Amniotic stem cell (primary cell): ENCODE measurements at regions not wholly inside any gene's neighbourhood (a gene's known extent, or its start where the extent isn't known, plus 50 kb on each side); places are given as distances from the start of the nearest gene placed in this dataset.

Source experiments
- DNase-seq: peaks from one replicate; lab custom pipeline; 2025; lab: John Stamatoyannopoulos, UW

DNA sequence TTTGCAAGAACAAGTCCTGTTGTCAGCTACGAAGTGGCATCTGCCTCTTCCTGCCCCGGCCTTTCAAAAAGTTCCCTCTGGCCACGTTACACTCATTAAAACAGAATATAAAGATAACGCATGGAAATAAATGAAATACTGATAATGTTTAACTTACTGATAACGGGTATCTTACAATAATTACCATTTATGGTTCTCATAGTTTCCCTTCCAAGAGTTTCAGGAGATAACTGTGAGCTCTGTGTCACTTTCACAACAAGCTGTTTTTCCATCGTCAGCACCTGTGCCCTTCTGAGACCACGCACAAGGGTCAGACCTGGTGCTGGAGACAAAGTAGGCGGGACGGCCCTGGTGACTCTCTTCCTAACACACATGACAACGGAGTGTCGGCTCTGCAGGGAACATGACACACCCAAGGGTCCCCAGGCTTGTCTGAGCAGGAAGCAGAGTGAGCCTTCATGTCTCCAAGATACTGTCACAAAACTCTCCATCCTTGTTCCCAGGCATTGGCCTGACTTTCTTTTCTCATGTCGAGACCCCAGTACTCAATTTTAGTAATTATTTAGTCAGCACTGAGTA, 86.2 kb upstream of the THBS2 start:
- no peak for DNase-seq

DNA sequence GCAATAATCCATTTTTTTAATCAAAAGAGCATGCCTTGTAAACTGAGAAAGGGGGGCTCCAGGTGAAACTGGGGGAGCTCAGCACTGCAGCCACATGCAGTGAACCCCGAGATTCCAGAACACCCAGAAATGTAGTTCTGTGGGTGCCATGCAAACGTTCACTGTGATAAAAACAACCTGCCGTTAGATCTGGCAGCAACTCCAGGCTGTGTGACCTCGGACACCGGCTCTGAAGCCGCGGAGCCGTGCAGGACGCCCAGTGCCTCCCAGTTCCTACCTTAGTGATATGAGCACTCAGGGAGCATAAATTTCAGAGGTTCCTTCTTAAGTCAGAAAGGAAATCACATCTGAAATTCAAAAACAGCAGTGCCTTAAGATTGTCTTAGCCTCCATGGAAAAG, 85.4 kb upstream of the THBS2 start:
- no peak for DNase-seq

DNA sequence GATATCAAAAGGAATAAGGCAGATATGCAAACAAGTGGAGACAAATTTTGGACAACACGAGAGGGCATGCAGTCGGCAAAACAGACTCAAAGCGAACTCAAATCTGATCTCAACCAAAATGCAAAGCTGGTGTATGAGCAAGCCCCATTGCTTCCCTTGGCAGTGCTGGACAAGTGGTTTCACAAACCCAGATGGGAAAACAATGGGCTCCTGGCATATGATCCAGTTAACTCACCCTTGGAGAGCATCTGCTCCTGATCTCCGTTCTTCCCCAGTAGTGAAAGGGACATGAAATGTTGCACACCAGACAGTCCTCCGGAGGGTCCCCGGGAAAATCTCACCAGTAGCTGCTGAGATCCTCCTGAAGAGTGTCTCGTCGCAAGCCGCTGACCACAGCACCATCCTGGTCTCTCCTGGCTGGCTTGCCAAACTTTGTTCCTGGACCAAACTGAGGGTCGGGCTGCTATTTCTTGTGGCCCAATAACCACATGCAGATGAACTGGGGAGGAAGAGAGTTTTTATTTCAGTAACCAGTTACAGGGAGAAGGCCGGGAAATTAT, 84.3 kb upstream of the THBS2 start:
- DNase-seq = no peak

DNA sequence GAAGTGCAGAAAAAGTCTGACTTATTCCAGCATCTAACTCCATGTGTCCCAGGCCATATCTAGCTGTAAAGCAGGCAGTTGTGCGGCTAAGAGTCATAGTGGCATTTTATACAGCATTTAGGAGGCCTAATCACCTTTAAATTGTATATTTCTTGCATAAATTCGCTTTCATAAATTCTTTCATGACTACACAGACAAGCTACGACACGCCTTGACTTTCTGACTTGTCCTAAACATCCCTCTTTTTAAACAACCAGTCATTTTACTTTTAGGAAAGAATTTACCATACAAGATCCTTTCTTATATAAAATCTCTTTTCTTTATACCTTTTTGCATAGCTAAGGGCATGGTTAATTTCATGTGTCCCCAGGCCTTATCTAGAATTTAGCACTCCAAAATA, 81.7 kb upstream of the THBS2 start:
- no peak for DNase-seq

DNA sequence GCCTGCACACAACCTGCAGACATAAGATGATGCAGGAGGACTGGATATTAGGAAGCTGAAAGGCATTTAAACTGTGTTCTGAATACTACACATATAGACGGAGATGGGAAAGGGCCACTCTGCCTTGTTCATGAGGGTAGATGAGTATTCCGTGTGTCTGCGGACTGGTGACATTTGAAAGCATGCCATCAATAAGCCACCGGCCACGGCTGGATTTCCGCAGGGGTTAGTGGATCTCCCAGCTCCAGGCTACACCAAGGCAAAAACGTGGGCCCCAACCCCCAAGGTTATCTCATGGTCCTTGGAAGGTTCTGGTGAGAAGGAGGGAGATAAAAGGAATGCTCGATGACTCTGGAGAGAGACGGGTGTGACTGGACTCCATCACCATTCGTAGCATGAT, 78.6 kb upstream of the THBS2 start:
- no peak for DNase-seq

DNA sequence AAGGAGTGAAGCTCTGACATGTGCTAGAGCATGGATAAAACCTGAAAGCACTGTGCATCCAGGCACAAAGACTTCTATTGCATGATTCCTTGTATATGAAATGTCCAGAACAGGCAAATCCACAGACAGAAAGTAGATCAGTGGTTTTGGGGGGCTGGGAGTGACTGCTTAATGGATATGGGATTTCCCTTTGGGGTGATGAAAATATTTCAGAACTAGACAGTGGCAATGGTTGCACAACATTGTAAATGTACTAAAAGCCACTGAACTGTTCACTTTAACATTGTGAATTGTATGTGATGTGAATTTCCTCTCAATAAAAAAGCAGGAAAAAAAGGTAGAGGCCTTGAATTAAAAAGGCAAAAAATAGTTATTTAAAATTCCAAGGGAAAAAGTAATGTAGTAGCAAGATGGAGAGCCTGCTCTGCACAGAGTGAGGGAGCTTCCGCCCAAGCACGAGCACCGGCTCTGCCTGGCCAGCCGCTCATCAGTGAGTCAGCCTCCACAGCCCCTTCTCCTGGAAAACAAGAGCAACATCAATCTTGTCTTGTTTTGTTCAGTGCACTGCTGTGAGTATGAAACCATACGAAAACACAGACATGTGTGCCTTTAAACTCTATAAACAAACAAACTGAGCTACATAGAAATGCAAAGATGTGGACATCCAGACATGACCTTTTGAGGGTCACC, 74.6 kb upstream of the THBS2 start:
- DNase-seq = no peak

DNA sequence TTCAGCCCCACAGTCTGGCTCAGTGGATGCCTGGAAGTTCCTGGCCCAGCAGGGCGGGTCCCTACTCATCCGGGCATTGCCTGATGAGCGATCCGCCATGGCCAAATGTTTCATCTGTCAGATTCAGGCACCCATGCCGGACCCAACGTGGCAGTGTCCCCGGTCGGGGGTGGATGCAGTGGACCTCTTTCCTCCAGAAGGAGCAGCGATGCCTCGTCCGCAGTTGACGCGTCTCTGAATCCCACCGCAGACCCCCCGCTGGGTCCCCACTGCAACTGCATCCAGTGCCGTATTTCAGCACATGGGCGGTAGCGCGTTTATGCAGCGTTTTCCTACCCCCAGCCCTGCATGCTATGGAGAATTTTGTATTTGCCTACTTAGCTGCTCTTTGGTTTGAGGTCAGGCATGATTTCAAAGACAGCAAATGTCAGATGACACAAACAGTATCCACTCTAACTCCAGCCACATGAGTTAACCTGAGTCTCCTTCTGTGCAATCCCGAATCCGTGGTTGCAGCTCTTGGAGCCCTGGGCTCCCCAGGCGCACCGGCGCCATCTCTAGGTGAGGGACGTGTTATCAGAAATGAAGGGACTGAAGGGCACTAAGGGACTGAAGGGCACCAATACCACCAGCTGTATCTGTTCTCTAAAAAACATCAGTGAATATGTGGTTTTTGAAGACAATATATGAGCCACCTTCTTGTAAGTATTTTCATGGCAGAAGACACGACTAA, 72.6 kb upstream of the THBS2 start:
- DNase-seq = no peak

DNA sequence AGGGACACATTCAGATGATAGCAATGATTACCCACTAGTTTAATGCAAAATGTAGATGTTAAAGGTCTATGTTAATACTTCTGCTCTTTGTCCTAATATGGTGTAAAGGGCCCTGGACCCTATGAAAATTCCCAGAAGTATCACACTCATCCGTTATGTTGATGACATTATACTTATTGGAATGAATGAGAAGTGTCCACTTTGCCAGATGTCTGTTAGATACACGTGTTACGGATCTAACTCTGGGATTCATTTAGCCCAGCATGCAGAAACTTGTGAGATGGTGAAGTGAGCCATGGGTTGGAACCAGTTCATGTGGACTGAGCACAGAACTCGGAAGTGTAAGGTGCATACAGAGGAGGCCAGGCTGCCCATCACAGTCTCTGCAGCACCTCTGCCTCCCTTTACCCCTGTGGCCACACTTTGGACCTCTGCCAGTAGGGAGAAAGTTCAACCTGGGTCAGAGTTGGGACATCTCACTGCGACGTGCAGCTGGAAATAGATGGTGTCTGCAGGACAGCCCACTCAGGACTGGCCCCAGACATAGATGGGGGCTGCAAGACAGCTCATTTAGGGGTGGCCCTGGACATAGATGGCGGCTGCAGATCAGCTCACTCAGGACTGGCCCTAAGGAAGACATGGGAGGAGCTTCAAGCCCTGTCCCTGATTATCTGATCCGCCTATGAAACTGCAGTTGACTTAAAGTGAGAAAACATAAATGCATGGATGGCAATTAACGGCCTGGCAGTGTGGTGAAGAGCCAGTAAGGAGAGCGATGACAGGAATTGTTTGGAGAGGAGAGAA, 71.2 kb upstream of the THBS2 start:
- no peak for DNase-seq

DNA sequence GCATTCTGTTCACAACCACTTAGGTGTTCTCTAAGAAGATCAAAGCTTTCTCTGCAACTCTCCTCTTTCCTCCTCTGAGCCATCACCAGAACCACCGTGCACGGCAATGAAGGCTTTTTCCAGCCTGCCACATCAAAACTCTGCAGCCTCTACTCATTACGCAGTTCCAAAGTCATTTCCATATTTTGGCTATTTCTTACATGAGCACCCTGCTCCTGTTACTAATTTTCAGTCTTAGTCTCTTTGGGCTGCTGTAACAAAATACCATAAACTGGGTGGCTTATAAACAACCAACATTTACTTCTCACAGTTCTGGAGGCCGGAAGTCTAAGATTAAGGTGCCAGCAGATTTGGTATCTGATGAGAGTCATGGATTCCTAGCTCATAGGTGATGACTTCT, 70.4 kb upstream of the THBS2 start:
- DNase-seq = no peak

DNA sequence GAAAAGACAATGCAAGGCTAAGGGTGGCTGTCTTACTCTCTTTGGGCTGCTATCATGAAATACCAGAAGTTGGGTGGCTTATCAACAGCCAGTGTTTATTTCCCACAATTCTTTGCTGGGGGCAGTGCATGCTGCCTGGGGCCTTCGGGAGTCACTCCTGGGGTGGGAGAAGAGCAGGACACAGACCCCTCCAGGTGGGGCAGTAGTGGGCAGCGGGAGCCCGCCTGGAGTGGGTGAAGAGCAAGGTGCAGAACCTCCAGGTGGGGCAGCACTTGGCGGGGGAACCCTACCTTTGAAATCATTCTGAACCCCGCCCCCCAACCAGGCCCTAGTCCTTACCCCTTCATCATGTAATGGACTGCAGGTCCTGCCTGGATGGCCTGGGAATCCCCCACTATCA, 69.6 kb upstream of the THBS2 start:
- DNase-seq = no peak

DNA sequence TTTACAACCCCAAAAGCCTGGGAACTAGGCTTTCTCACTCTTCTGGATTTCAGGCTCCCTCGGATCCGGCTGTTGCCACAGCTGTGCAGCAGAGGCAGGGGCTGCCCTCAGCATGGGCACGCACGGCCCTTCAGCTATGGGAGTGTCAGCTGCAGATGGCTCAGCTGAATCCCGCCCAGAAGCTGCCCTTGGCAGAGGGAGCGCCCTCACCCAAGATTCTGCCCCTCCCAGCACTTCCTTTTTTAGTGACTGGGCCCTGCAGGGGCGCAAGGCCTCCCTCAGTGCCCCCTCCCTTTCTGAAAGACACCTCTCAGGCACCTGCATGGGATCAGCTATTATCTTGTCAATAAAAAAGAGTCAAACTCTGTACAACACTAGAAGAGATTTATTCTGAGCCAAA, 67.9 kb upstream of the THBS2 start:
- DNase-seq = no peak

DNA sequence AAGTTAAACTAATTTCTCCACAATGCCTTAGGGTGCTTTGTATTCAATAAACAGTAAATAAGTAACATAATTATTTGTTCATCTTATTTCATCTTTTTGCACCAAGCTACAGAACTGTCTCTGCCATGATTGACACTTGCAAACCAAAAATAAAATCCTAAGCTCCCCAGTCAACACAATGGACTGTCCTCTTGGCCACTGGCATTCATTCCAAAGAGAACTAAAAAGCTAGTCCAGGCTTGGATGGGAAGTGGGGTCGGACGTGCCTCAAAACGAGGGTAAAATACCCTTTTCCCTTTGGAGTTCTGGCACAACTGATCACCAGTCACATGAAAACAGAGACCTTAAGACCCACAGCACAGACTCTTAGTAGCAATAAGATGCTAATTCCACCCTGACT, 66.4 kb upstream of the THBS2 start:
- no peak for DNase-seq

DNA sequence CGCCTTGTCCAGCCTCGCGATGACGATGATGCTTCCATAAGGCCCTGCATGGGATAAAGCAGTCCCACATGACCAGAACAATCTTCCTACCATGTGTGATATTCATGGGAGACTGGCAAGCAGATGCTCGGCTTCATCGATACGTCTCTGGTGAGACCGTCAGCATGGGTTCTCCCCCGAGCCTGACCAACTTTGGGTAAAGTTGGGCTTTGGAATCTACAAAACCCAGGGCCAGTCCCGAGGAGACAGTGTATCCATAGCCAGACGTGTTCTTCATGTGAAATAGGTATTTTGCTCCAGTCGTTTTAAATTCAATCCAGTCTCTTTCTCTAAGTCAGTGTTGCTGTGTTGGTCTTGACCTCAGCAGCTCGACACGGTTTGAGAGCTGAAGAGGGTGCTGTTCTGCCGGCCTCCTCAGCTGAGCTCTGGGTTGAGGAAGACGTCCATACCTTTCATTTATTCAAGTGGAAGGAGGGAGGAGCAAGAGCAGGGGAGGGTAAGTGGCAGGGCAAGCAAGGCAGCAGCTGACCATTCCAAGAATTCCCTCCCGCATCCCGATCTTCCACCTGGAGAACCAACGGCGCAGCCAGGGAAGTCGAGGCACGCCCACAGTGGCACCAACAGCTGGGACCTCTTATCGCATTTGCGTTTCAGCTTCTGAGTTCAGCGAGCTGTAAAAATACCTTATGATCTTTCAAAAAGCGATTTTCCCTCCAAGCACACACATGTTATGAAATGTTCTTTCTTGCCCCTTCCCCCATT, 64.0 kb upstream of the THBS2 start:
- no peak for DNase-seq

DNA sequence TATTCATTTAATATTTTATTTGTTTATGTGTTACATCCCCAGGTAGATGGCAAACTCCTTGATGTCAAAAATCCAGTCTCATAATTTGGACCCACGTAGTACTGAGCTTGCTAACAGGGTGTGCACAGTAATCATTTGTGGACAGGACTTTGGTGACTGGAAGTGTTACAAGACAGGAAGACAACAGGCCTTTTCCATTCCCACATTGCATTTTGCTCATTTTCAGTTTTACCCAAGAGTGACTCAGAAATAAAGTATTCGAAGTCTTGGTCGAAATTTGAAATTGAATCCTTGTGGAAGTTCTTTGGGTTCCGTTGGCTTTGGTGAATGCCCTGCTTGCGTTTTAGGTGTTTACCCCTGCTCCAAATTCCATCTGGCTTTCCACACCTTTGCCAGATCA, 63.0 kb upstream of the THBS2 start:
- DNase-seq = no peak

DNA sequence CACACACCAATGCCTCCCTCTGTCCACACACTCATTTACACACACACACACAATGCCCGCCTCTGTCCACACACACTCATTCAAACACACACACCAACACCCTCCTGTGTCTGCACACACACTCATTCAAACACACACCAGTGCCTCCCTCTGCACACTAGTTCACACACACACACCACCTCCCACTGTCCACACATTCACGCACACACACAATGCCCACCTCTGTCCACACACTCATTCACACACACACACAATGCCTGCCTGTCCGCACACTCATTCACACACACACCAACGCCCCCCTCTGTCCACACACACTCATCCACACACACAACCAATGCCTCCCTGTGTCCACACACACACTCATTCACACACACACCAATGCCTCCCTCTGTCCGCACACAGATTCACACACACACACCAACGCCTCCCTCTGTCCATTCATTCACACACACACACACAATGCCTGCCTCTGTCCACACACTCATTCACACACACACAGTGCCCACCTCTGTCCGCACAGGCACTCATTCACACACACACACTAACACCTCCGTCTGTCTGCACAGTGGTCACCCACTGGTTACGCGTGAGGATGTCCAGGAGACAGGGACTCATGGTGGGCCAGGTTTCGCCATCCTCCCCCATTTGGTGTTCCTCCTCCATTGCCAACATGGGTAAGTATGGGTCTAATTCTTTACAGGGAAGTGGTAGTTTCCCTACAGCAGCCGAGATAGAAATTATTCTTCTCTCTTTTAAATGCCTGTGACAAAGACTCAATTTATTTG, 62.4 kb upstream of the THBS2 start:
- no peak for DNase-seq

DNA sequence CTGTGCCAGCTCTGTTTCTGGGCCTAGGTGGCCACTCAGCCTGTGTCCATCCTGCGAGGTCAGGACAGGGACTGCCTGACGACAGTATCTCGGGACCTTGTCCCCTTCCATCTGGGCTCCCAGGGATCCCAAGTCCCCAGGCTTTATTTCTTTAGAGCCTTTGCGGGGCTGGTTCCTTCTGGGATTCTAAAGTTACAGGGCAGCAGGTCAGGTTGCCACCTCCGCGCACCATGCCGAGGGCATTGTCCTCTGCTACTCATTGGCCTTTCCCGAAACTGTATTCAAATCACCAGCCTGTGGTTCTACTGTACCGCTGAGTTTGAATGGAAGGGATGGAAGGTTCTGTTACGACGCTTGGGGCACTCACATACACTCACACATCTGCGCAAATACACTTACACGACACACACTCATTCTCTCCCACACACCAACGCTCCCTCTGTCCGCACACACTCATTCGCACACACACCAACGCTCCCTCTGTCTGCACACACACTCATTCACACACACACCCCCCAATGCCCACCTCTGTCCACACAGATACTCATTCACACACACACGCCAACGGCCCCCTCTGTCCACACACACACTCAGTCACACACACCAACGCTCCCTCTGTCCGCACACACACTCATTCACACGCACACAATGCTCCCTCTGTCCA, 59.8 kb upstream of the THBS2 start:
- DNase-seq = no peak

DNA sequence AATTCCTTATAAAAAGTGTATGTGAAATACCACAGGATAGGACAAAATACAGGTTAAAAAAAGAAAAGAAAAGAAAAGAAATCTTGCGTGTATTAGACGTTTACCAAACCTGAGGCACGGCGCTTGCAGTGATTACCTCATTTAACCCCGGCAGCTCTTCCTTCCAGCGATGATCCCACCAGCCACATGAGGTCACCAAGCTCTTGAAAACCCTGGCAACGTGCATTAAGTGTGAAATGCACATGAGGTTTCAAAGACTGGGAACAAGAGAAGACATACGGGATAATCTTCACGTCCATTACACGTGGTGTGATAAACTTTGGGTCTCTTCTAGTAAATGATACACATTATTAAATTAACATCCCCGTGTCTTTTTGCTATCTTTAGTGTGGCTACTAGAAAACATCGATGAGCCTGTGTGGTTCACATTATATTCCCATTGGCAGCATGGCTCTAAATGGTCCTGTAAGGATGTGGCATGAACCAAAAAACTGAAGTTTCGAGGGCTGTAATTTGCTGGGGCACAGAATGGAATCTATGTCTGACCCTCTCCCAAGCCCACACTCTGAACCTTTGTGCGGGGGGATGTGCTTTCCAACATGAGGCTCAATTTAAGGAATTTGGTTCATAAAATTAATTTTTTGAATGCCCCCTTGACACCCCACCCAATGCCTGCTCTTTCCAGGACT, 59.2 kb upstream of the THBS2 start:
- no peak for DNase-seq

DNA sequence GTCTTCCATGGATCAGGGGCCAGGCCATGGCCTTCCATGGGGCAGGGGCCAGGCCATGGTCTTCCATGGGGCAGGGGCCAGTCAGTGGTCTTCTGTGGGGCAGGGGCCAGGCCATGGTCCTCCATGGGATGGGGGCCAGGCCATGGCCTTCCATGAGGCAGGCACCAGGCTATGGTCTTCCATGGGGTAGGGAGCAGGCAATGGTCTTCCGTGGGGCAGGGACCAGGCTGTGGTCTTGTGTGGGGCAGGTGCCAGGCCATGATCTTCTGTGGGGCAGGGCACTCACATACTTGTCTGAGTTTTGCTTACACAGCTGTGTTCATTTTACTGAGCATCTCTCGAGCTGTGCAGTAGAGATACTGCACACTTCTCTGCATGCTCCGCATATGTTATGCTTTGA, 57.3 kb upstream of the THBS2 start:
- DNase-seq = no peak
